CD14-positive monocyte (primary cell): ENCODE measurements at regions not wholly inside any gene's neighbourhood (a gene's known extent, or its start where the extent isn't known, plus 50 kb on each side); places are given as distances from the start of the nearest gene placed in this dataset.

Experiments used
- DNase-seq, 3 donors: peaks; one replicate each; pipeline ENCODE4 v3.0.0-alpha.2; 2011 to 2022
- H2AFZ ChIP-seq: 2 replicates; pipeline ENCODE4 v1.6.0; 2012; ENCODE audit warnings: mild to moderate bottlenecking, low read depth, low read length, inconsistent platforms; ENCODE audit not compliant: insufficient read depth, poor library complexity, severe bottlenecking
- H3K27ac ChIP-seq, 2 donors: 1 replicate in 1 of 2; 2 replicates in 1 of 2; pipeline ENCODE4 v1.5.1; 2012 to 2013; ENCODE audit warnings: low read length in 2 of 2, control low read depth in 1 of 2, inconsistent platforms in 1 of 2, low read depth in 1 of 2, mild to moderate bottlenecking in 1 of 2
- H3K27me3 ChIP-seq, 2 donors: one replicate each; pipeline versions ENCODE4 v1.6.0 to v1.6.1; 2011 to 2013; ENCODE audit warnings: low read length in 2 of 2; ENCODE audit not compliant: control insufficient read depth in 2 of 2, insufficient read depth in 2 of 2
- H3K36me3 ChIP-seq, 2 donors: replicated peaks in 1 of 2; 1 replicate in 1 of 2; 2 replicates in 1 of 2; pipeline versions ENCODE4 v1.5.1 to v1.6.1; 2012 to 2013; ENCODE audit warnings: low read length in 2 of 2, control low read depth in 1 of 2, inconsistent platforms in 1 of 2, mild to moderate bottlenecking in 1 of 2; ENCODE audit not compliant: insufficient read depth in 2 of 2, control insufficient read depth in 1 of 2
- H3K4me1 ChIP-seq, 2 donors: 1 replicate in 1 of 2; 2 replicates in 1 of 2; pipeline versions ENCODE4 v1.5.1 to v1.6.1; 2012 to 2013; ENCODE audit warnings: low read length in 2 of 2, control low read depth in 1 of 2, inconsistent platforms in 1 of 2, mild to moderate bottlenecking in 1 of 2, moderate library complexity in 1 of 2; ENCODE audit not compliant: insufficient read depth in 2 of 2, control insufficient read depth in 1 of 2
- H3K4me2 ChIP-seq: replicated peaks from 2 replicates; pipeline ENCODE3; 2012; ENCODE audit warnings: low read length, moderate library complexity, mild to moderate bottlenecking; ENCODE audit not compliant: poor library complexity, severe bottlenecking; ENCODE audit errors: extremely low read depth
- H3K4me3 ChIP-seq, 3 experiments: fragments of 200-600 bp in 1 of 3; sonication (generic) in 1 of 3; replicated peaks in 1 of 3; 1 replicate in 2 of 3; 2 replicates in 1 of 3; pipeline ENCODE4 v1.5.1; 2011 to 2013; ENCODE audit warnings: low read length in 3 of 3, mild to moderate bottlenecking in 3 of 3, control low read depth in 2 of 3, low read depth in 2 of 3, inconsistent platforms in 1 of 3, moderate library complexity in 1 of 3
- H3K79me2 ChIP-seq: 2 replicates; pipeline ENCODE4 v1.6.0; 2012; ENCODE audit warnings: mild to moderate bottlenecking, control low read depth, inconsistent platforms, low read length, moderate library complexity; ENCODE audit not compliant: insufficient read depth
- H3K9ac ChIP-seq: 2 replicates; pipeline ENCODE4 v1.6.0; 2017; ENCODE audit warnings: low read length, mild to moderate bottlenecking; ENCODE audit not compliant: insufficient read depth, poor library complexity, severe bottlenecking
- H3K9me3 ChIP-seq, 2 donors: replicated peaks in 1 of 2; 1 replicate in 1 of 2; 2 replicates in 1 of 2; pipeline versions ENCODE4 v1.5.1 to v1.6.1; 2012 to 2013; ENCODE audit warnings: low read length in 2 of 2, control low read depth in 1 of 2; ENCODE audit not compliant: control insufficient read depth in 1 of 2, insufficient read depth in 1 of 2
- H4K20me1 ChIP-seq: 2 replicates; pipeline ENCODE4 v1.6.0; 2012; ENCODE audit warnings: mild to moderate bottlenecking, low read length, control low read depth, moderate library complexity; ENCODE audit not compliant: insufficient read depth
- H3K27ac Mint-ChIP-seq, 7 donors: one replicate each; pipeline ENCODE4 v1.8.0; 2020; ENCODE audit warnings: mild to moderate bottlenecking in 7 of 7, mixed read lengths in 7 of 7, moderate library complexity in 6 of 7, inconsistent platforms in 2 of 7
- H3K27me3 Mint-ChIP-seq, 3 donors: one replicate each; pipeline ENCODE4 v1.8.0; 2021 to 2022; ENCODE audit warnings: low read depth in 3 of 3, mild to moderate bottlenecking in 3 of 3, mixed read lengths in 3 of 3, moderate library complexity in 3 of 3, inconsistent platforms in 1 of 3
- H3K36me3 Mint-ChIP-seq, 2 donors: one replicate each; pipeline ENCODE4 v1.8.0; 2020; ENCODE audit warnings: mixed read lengths in 2 of 2, inconsistent platforms in 1 of 2, mild to moderate bottlenecking in 1 of 2
- H3K4me1 Mint-ChIP-seq: one replicate; pipeline ENCODE4 v1.8.0; 2020; ENCODE audit warnings: mild to moderate bottlenecking, mixed read lengths
- H3K4me3 Mint-ChIP-seq, 2 donors: one replicate each; pipeline ENCODE4 v1.8.0; 2020; ENCODE audit warnings: mild to moderate bottlenecking in 2 of 2, mixed read lengths in 2 of 2, moderate library complexity in 1 of 2
- H3K9me3 Mint-ChIP-seq, 7 donors: one replicate each; pipeline ENCODE4 v1.8.0; 2020 to 2022; ENCODE audit warnings: mixed read lengths in 7 of 7, mild to moderate bottlenecking in 6 of 7, moderate library complexity in 6 of 7, inconsistent platforms in 2 of 7
- CTCF ChIP-seq: fragments of 200-600 bp; IDR thresholded peaks from one replicate; pipeline ENCODE4 v1.8.0; 2022; ENCODE audit warnings: antibody characterized with exemption, mild to moderate bottlenecking
- WGBS: methylation state at CpG from one replicate; pipeline ENCODE4 v1.1.5; 2013; ENCODE audit warnings: missing lambda C conversion rate; ENCODE audit not compliant: insufficient coverage; 5-methylcytosine and 5-hydroxymethylcytosine counted together
- intact Hi-C, 2 donors: fragments of 100-400 bp; cut with micrococcal nuclease; formaldehyde crosslinking; loops; one replicate each; pipeline versions ENCODE4 v1.15.0 to v1.15.1; 2023

GRCh38 chr17:12472252-12473173, 193.2 kb upstream of the MYOCD start:
- intact Hi-C loops = no loop called here
- Histone ChIP-seq H3K36me3 (no peaks in the 10 kb centered on the region), H3K27me3 (no peaks in the 10 kb centered on the region), H3K4me2 (no peak overlapping the region), H3K79me2 (no peaks in the 10 kb centered on the region), H4K20me1 (no peaks in the 10 kb centered on the region), H3K4me3 (no peak overlapping the region), H3K9ac (no peak overlapping the region), H3K4me1 (no peaks in the 10 kb centered on the region), H2AFZ (no peak overlapping the region), H3K27ac (no peak overlapping the region), H3K9me3 (peaks cover 0 to 13% of the 10 kb centered on the region in 2 donors)
- DNase-seq = no peak
- no peaks in the 10 kb centered on the region for H3K27me3 Mint-ChIP-seq
- H3K27ac Mint-ChIP-seq = no peak overlapping the region
- no peak overlapping the region for H3K4me3 Mint-ChIP-seq
- no peaks in the 10 kb centered on the region for H3K36me3 Mint-ChIP-seq
- H3K9me3 Mint-ChIP-seq = peaks cover under 1 to 21% (median 6%) of the 10 kb centered on the region in 7 donors
- TF ChIP-seq CTCF = no peak
- WGBS = no CpG with 5 or more reads among the region's 7 CpGs
- no peaks in the 10 kb centered on the region for H3K4me1 Mint-ChIP-seq

GRCh38 chr17:12478311-12478710, 187.4 kb upstream of the MYOCD start:
- H3K79me2 ChIP-seq = no peaks in the 10 kb centered on the region
- H3K4me3 Mint-ChIP-seq = no peak overlapping the region
- no peaks in the 10 kb centered on the region for H3K27me3 ChIP-seq
- no peak overlapping the region for H2AFZ ChIP-seq
- H3K27me3 Mint-ChIP-seq = no peaks in the 10 kb centered on the region
- H4K20me1 ChIP-seq = no peaks in the 10 kb centered on the region
- no peaks in the 10 kb centered on the region for H3K4me1 Mint-ChIP-seq
- peaks cover 5 to 12% of the 10 kb centered on the region in 2 donors for H3K9me3 ChIP-seq
- no peak overlapping the region for H3K27ac Mint-ChIP-seq
- no peak for DNase-seq
- H3K9ac ChIP-seq = no peak overlapping the region
- H3K36me3 ChIP-seq = no peaks in the 10 kb centered on the region
- peaks cover 2 to 25% (median 7%) of the 10 kb centered on the region in 7 donors for H3K9me3 Mint-ChIP-seq
- H3K36me3 Mint-ChIP-seq = no peaks in the 10 kb centered on the region
- intact Hi-C loops = no loop called here
- no peaks in the 10 kb centered on the region for H3K4me1 ChIP-seq
- WGBS = 87% methylated on average over 2 of the region's 7 CpGs
- no peak overlapping the region for H3K4me3 ChIP-seq
- H3K27ac ChIP-seq = no peak overlapping the region
- TF ChIP-seq CTCF = no peak
- H3K4me2 ChIP-seq = no peak overlapping the region
